Ovary (tissue), 7 donors: ENCODE measurements at regions not wholly inside any gene's neighbourhood (a gene's known extent, or its start where the extent isn't known, plus 50 kb on each side); places are given as distances from the start of the nearest gene placed in this dataset.

ENCODE experiments used
- DNase-seq, 5 donors: peaks; one replicate each; pipeline ENCODE4 v3.0.0-alpha.2; 2019 to 2020
- H3K27ac ChIP-seq, 2 donors: fragments of 200-600 bp; one replicate each; pipeline versions ENCODE4 v1.5.1 to v1.8.0; 2019 to 2022
- H3K27me3 ChIP-seq: fragments of 200-600 bp; one replicate; pipeline ENCODE4 v1.8.0; 2022
- H3K36me3 ChIP-seq: fragments of 200-600 bp; sonication (generic); one replicate; pipeline ENCODE4 v1.5.1; 2019
- H3K4me1 ChIP-seq: one replicate; pipeline ENCODE4 v1.8.1; 2013; ENCODE audit warnings: mild to moderate bottlenecking, moderate library complexity; ENCODE audit not compliant: insufficient read depth
- H3K4me3 ChIP-seq: fragments of 200-600 bp; sonication (generic); one replicate; pipeline ENCODE4 v1.5.1; 2017
- H3K9me3 ChIP-seq, 2 donors: fragments of 200-600 bp in 1 of 2; sonication (generic) in 1 of 2; one replicate each; pipeline versions ENCODE4 v1.5.1 to v1.8.1; 2013 to 2019; ENCODE audit warnings: mild to moderate bottlenecking in 1 of 2, moderate library complexity in 1 of 2
- CTCF ChIP-seq, 3 donors: fragments of 450-650 bp in 2 of 3; fragments of 200-600 bp in 1 of 3; IDR thresholded peaks; one replicate each; pipeline versions ENCODE4 v1.5.1 to v1.8.0; 2016 to 2022; ENCODE audit warnings: antibody characterized with exemption in 3 of 3, mild to moderate bottlenecking in 1 of 3
- EP300 ChIP-seq: sonication (generic); formaldehyde crosslinking; IDR thresholded peaks from one replicate; pipeline ENCODE4 v1.6.1; 2017; ENCODE audit warnings: antibody characterized with exemption
- POLR2A ChIP-seq: fragments of 450-650 bp; IDR thresholded peaks from one replicate; pipeline ENCODE4 v1.6.1; 2017; ENCODE audit warnings: antibody characterized with exemption, mild to moderate bottlenecking, moderate library complexity
- WGBS, 3 donors: extraction: QIAGEN DNeasy Blood & Tissue Kit in 1 of 3; methylation state at CpG; one replicate each; pipeline versions ENCODE4 v1.1.5 to v1.1.7; 2013 to 2017; 5-methylcytosine and 5-hydroxymethylcytosine counted together
- intact Hi-C, 4 donors: fragments of 100-400 bp; cut with DNase I; formaldehyde crosslinking; loops; one replicate each; pipeline versions ENCODE4 v1.11.0 to v1.15.1; 2022 to 2023
- donor health status: DM: no; HTN: no; CAD: no; lungs with moderate emphysema.
- donor health status: DM: no; HTN: no; CAD: no.
- donor health status: Bipolar disorder and iron deficiency.
- donor health status: DM: no; HTN: no; CAD: no.
- donor health status: DM: yes; HTN: yes; CAD: no.

- intact Hi-C loops: no loop called here
- H3K4me1 ChIP-seq: no peaks in the 10 kb centered on the region
- H3K4me3 ChIP-seq: no peak overlapping the region
- TF ChIP-seq CTCF (IDR thresholded peaks at IDR 0.05) (no peak), EP300 (no peak), POLR2A (no peak)
- H3K27ac ChIP-seq: no peak overlapping the region
- DNase-seq: no peak
- H3K27me3 ChIP-seq: no peaks in the 10 kb centered on the region
- H3K9me3 ChIP-seq: no peaks in the 10 kb centered on the region
- 81 to 89% (median 83%) methylated on average over 9 of the region's 9 CpGs for WGBS, 3 donors
- no peaks in the 10 kb centered on the region for H3K36me3 ChIP-seq
Measured at GRCh38 chr21:31395268-31395667, 51.2 kb upstream of the TIAM1 start.

GRCh38 chr21:31394309-31394708 lies 50.2 kb upstream of the TIAM1 start:
- Histone ChIP-seq H3K27ac (no peak overlapping the region), H3K36me3 (no peaks in the 10 kb centered on the region), H3K9me3 (no peaks in the 10 kb centered on the region), H3K4me3 (no peak overlapping the region), H3K4me1 (no peaks in the 10 kb centered on the region), H3K27me3 (no peaks in the 10 kb centered on the region)
- WGBS, 3 donors: 89 to 95% (median 90%) methylated on average over 5 of the region's 5 CpGs
- TF ChIP-seq EP300 (no peak), POLR2A (no peak), CTCF (IDR thresholded peaks at IDR 0.05) (no peak)
- no peak for DNase-seq
- intact Hi-C loops: no loop called here
